HL-60 (cell line): ENCODE measurements at regions not wholly inside any gene's neighbourhood (a gene's known extent, or its start where the extent isn't known, plus 50 kb on each side); places are given as distances from the start of the nearest gene placed in this dataset.

Experiments
- POLR2AphosphoS5 ChIP-seq: IDR thresholded peaks from 2 replicates; pipeline ENCODE4 v1.6.1; 2012; ENCODE audit warnings: low read depth
- TF ChIP-seq, protein P1 (sequence below): IDR thresholded peaks from one replicate; pipeline ENCODE4 v1.5.1; 2011; ENCODE audit warnings: low read length, control low read depth, inconsistent platforms; ENCODE audit not compliant: insufficient read depth
- TF ChIP-seq, protein P2 (sequence below): IDR thresholded peaks from 2 replicates; pipeline ENCODE4 v1.6.1; 2012; ENCODE audit warnings: low read depth; ENCODE audit not compliant: insufficient replicate concordance

DNA sequence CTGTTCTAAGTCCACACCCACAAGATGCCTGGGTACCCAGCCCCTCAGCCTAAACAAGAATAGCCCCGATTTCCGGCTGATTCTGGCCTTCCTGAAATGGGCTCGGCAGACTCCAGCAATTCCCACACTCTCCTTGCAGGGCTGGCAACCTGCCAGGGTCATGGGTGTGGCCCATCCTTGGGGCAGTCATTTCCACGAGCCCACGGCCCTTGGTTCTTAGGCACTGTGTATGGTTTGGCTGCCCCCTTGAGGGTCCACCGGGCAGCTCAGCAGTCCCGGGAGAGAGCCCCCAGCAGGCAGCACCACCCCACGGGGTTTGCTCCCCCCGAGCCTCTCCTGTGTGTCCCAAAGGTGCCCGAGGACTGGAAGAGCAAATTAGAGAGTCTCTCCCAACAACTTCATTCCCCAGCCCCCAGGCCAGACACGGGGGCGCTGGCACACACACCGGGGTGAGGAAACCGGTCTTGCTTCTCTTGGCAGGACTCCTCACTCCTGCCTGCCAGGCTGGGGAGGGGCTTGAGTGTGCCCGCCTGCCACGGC lies 142.2 kb downstream of the EMX2 start:
- TF ChIP-seq, protein P1, sequence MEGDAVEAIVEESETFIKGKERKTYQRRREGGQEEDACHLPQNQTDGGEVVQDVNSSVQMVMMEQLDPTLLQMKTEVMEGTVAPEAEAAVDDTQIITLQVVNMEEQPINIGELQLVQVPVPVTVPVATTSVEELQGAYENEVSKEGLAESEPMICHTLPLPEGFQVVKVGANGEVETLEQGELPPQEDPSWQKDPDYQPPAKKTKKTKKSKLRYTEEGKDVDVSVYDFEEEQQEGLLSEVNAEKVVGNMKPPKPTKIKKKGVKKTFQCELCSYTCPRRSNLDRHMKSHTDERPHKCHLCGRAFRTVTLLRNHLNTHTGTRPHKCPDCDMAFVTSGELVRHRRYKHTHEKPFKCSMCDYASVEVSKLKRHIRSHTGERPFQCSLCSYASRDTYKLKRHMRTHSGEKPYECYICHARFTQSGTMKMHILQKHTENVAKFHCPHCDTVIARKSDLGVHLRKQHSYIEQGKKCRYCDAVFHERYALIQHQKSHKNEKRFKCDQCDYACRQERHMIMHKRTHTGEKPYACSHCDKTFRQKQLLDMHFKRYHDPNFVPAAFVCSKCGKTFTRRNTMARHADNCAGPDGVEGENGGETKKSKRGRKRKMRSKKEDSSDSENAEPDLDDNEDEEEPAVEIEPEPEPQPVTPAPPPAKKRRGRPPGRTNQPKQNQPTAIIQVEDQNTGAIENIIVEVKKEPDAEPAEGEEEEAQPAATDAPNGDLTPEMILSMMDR, result no peak
- no peak for TF ChIP-seq POLR2AphosphoS5
- TF ChIP-seq, protein P2, sequence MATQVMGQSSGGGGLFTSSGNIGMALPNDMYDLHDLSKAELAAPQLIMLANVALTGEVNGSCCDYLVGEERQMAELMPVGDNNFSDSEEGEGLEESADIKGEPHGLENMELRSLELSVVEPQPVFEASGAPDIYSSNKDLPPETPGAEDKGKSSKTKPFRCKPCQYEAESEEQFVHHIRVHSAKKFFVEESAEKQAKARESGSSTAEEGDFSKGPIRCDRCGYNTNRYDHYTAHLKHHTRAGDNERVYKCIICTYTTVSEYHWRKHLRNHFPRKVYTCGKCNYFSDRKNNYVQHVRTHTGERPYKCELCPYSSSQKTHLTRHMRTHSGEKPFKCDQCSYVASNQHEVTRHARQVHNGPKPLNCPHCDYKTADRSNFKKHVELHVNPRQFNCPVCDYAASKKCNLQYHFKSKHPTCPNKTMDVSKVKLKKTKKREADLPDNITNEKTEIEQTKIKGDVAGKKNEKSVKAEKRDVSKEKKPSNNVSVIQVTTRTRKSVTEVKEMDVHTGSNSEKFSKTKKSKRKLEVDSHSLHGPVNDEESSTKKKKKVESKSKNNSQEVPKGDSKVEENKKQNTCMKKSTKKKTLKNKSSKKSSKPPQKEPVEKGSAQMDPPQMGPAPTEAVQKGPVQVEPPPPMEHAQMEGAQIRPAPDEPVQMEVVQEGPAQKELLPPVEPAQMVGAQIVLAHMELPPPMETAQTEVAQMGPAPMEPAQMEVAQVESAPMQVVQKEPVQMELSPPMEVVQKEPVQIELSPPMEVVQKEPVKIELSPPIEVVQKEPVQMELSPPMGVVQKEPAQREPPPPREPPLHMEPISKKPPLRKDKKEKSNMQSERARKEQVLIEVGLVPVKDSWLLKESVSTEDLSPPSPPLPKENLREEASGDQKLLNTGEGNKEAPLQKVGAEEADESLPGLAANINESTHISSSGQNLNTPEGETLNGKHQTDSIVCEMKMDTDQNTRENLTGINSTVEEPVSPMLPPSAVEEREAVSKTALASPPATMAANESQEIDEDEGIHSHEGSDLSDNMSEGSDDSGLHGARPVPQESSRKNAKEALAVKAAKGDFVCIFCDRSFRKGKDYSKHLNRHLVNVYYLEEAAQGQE, result no peak
